22Rv1 (cell line): ENCODE measurements at regions not wholly inside any gene's neighbourhood (a gene's known extent, or its start where the extent isn't known, plus 50 kb on each side); places are given as distances from the start of the nearest gene placed in this dataset.

ENCODE experiments used
- CTCF ChIP-seq: fragments of 450-650 bp; IDR thresholded peaks from 2 replicates; pipeline ENCODE4 v1.5.1; 2017; ENCODE audit warnings: mild to moderate bottlenecking
- ZFX ChIP-seq: fragments of 450-650 bp; IDR thresholded peaks from 2 replicates; pipeline ENCODE4 v1.6.1; 2017; ENCODE audit warnings: antibody characterized with exemption, borderline replicate concordance

GRCh38 chr13:100942742-100943141 is 268.1 kb upstream of the TMTC4 start:
- no peak for TF ChIP-seq CTCF
- no peak for TF ChIP-seq ZFX
